ENCODE measurements at regions not wholly inside any gene's neighbourhood (a gene's known extent, or its start where the extent isn't known, plus 50 kb on each side); places are given as distances from the start of the nearest gene placed in this dataset.
A peak's percentile ranks its signal among the peaks of the same experiment; 100 is the strongest.

DNA sequence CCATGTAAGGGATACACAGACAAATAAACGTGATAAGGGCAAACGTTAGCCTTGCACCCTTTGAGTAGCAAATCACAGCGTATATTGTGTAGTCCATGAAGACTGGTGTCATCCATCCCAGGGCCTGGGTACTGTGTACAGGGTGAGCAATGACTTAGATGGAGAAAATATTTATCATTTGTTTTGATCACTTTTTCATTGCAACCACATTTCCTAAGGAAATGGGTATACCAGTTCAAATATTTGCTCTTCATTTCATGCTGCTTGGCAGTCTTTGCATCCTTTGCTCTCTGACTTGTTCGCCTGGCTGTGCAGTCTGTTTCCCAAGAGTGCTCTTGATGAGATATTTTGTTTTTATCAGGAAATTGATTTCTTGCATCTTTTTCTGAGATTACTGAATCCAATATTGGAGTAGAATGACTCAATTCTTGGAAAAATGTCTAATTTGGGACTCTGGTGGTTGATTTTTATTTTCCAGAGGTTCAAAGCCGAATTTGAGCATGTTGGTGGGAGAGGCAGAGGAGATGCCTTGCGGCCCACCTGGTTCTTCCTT is 424.6 kb upstream of the SEMA6D start:
- H3K9me3 ChIP-seq: peaks cover 0 to 9% of the 10 kb centered on the region in 2 donors
- no peaks in the 10 kb centered on the region for H3K27me3 ChIP-seq
- H3K4me1 ChIP-seq: peaks cover 0 to 2% of the 10 kb centered on the region in 2 donors
- H3K27ac ChIP-seq: no peak overlapping the region
- intact Hi-C loops (cut with DNase I): no loop called here
- no peaks in the 10 kb centered on the region for H3K36me3 ChIP-seq
- TF ChIP-seq, protein P1, sequence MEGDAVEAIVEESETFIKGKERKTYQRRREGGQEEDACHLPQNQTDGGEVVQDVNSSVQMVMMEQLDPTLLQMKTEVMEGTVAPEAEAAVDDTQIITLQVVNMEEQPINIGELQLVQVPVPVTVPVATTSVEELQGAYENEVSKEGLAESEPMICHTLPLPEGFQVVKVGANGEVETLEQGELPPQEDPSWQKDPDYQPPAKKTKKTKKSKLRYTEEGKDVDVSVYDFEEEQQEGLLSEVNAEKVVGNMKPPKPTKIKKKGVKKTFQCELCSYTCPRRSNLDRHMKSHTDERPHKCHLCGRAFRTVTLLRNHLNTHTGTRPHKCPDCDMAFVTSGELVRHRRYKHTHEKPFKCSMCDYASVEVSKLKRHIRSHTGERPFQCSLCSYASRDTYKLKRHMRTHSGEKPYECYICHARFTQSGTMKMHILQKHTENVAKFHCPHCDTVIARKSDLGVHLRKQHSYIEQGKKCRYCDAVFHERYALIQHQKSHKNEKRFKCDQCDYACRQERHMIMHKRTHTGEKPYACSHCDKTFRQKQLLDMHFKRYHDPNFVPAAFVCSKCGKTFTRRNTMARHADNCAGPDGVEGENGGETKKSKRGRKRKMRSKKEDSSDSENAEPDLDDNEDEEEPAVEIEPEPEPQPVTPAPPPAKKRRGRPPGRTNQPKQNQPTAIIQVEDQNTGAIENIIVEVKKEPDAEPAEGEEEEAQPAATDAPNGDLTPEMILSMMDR (IDR thresholded peaks at IDR 0.05): no peak
- H3K4me3 ChIP-seq: no peak overlapping the region
- no peak for DNase-seq (ENCODE audit: low spot score in 2 of 2)

DNA sequence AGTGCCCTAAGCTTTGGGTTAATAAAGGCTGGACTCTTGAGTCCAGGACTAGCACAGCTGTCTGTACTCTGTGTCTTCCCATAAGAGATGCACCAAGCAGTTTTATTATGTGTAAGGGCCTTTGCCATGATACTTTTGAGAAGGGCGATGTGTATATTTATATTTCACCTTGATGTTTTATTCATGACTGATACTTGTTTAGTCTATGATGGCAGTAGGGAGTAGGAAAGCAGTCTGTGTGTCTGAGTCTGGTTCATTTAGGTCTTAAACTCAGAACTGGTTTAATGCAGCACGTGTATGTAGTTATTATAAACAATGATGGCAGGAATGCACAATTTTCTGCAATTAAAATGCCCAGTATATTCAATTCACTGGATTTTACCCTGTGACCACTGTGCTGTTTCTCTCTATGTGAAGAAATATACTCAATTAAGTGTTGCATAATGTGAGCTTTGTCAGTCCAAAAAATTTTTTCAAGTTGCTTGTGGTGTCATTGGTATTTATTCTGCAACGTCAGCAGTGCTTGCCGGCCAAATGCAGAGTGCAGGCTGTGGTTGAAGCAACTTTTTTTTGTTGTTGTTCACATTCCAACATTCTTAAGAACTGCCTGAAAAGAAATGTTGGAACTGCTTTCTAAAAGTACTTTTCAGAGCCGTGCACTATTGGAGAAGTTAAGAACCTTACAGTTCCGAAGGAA is 423.7 kb upstream of the SEMA6D start:
- peaks cover 0 to 2% of the 10 kb centered on the region in 2 donors for H3K4me1 ChIP-seq
- peaks cover 0 to 9% of the 10 kb centered on the region in 2 donors for H3K9me3 ChIP-seq
- DNase-seq (ENCODE audit: low spot score in 2 of 2): peak; percentile 22 to 77
- peak overlapping the region in 1 of 2 donors; percentile 30 for H3K27ac ChIP-seq
- H3K36me3 ChIP-seq: no peaks in the 10 kb centered on the region
- H3K27me3 ChIP-seq: no peaks in the 10 kb centered on the region
- TF ChIP-seq, protein P1 (IDR thresholded peaks at IDR 0.05): no peak
- H3K4me3 ChIP-seq: no peak overlapping the region
- intact Hi-C loops (cut with DNase I): no loop called here

DNA sequence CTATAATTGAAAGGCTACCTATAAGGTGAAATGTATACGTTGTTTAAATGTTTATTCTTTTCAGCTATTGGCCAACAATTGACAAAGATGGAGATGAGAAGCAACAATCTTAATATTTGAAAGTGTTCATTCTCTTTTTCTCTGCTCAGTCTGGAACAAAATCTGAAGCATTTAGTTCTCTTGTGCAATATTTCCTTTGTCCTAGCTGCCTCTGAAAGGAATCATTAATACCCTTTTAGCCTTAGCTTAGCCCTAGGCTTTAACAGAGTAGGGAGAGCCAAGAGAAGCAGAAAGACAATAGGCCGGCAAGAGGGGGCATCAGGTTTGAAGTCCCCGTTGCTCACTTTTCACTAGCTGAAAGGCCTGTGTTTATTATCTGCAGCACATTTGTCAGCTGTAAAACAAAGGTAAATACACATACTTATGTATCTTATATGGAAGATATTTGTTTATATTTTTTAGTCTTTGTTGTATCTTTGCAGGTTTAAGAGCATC is 422.5 kb upstream of the SEMA6D start:
- peaks cover 0 to 9% of the 10 kb centered on the region in 2 donors for H3K9me3 ChIP-seq

DNA sequence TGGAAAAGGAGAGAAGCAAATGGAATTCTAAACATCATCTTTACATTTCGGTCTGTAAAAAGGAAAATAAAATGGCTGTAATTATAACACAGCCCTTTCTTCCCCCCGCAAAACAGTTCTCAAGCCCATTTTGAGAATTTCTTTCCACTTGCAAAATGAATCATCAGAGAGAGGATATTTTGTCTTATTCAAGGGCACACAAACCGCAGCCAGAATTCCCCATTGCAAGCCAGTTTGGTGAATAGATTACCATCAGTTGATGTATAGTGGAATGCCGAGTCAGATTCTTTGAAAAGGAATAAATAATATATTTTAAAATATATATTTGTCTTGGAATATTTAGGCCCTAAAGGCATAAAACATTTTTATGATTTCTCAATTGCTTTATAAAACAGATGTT is 420.4 kb upstream of the SEMA6D start:
- Histone ChIP-seq H3K4me3 (no peak overlapping the region), H3K36me3 (no peaks in the 10 kb centered on the region), H3K27ac (no peak overlapping the region), H3K9me3 (peaks cover 0 to 9% of the 10 kb centered on the region in 2 donors), H3K27me3 (no peaks in the 10 kb centered on the region), H3K4me1 (peaks cover 0 to 2% of the 10 kb centered on the region in 2 donors)
- TF ChIP-seq, protein P1 (IDR thresholded peaks at IDR 0.05): no peak
- intact Hi-C loops (cut with DNase I): no loop called here
- no peak for DNase-seq (ENCODE audit: low spot score in 2 of 2)

More for the DNA sequence above, 422.5 kb upstream of the SEMA6D start:
- H3K27ac ChIP-seq: no peak overlapping the region
- no peak overlapping the region for H3K4me3 ChIP-seq
- no peaks in the 10 kb centered on the region for H3K36me3 ChIP-seq
- H3K4me1 ChIP-seq: peaks cover 0 to 2% of the 10 kb centered on the region in 2 donors
- intact Hi-C loops (cut with DNase I): no loop called here
- DNase-seq (ENCODE audit: low spot score in 2 of 2): no peak
- TF ChIP-seq, protein P1 (IDR thresholded peaks at IDR 0.05): no peak
- no peaks in the 10 kb centered on the region for H3K27me3 ChIP-seq

DNA sequence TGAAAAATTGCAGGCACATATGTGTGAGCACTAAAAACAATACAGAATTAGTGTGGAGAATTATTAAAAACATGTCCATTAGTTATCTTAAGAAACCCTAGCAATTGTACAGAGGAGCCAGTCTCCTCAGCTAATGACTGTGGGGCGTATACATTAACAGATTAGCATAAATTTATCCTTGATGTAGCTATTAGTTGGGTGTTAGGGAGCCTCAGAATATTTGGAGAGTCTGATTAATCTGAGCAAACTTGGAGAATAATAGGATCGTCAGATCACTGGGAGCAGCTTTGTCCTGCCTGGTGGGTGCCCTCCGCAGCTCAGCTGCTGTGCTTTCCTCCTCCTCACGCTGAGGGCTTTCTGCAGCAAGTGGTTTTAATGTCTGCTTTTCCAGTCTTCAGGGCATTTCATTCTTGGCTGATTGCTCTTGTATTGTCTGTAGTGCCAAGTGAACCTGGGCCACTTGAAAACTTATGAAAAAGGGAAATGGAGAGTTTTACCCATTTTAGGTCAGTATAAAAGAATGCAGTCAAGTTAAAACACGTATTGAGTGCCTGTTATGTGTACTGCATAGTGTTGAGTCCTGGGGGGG is 417.4 kb upstream of the SEMA6D start:
- Histone ChIP-seq H3K4me3 (no peak overlapping the region), H3K27me3 (no peaks in the 10 kb centered on the region), H3K9me3 (no peaks in the 10 kb centered on the region), H3K27ac (no peak overlapping the region), H3K36me3 (no peaks in the 10 kb centered on the region), H3K4me1 (no peaks in the 10 kb centered on the region)
- intact Hi-C loops (cut with DNase I): no loop called here
- no peak for DNase-seq (ENCODE audit: low spot score in 2 of 2)
- TF ChIP-seq, protein P1 (IDR thresholded peaks at IDR 0.05): no peak
